ENCODE measurements at regions not wholly inside any gene's neighbourhood (a gene's known extent, or its start where the extent isn't known, plus 50 kb on each side); places are given as distances from the start of the nearest gene placed in this dataset.

DNA sequence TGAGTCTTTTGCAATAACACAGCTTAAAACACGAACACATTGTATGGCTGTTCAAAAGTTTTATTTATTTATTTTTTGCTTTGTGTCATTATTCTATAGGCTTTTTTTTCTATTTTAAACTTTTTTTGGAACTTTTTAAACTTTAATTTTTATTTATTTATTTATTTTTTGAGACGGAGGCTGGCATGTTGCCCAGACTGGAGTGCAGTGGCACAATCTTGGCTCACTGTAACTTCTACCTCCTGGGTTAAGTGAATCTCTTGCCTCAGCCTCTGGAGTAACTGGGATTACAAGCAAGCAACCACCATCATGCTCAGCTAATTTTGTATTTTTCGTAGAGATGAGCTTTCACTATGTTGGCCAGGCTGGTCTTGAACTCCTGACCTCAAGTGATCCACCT, 88.3 kb upstream of the GADD45A start:
- H3K4me1 ChIP-seq (replicated peaks; ENCODE audit: insufficient read depth): no peaks in the 10 kb centered on the region
- H3K79me2 ChIP-seq (ENCODE audit: low read depth): no peaks in the 10 kb centered on the region
- CTCF ChIA-PET: no interaction called here
- intact Hi-C loops (cut with micrococcal nuclease; ENCODE audit: unreplicated experiment): no loop called here
- no peak for TF ChIP-seq EZH2 (IDR thresholded peaks at IDR 0.05; ENCODE audit: low read depth)
- TF ChIP-seq, protein P1, sequence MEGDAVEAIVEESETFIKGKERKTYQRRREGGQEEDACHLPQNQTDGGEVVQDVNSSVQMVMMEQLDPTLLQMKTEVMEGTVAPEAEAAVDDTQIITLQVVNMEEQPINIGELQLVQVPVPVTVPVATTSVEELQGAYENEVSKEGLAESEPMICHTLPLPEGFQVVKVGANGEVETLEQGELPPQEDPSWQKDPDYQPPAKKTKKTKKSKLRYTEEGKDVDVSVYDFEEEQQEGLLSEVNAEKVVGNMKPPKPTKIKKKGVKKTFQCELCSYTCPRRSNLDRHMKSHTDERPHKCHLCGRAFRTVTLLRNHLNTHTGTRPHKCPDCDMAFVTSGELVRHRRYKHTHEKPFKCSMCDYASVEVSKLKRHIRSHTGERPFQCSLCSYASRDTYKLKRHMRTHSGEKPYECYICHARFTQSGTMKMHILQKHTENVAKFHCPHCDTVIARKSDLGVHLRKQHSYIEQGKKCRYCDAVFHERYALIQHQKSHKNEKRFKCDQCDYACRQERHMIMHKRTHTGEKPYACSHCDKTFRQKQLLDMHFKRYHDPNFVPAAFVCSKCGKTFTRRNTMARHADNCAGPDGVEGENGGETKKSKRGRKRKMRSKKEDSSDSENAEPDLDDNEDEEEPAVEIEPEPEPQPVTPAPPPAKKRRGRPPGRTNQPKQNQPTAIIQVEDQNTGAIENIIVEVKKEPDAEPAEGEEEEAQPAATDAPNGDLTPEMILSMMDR (conservative IDR thresholded peaks at IDR 0.05): no peak
- DNase-seq: no peak
- no peaks in the 10 kb centered on the region for H4K20me1 ChIP-seq (ENCODE audit: insufficient read depth)
- H3K4me3 ChIP-seq: no peak overlapping the region
- no peaks in the 10 kb centered on the region for H3K36me3 ChIP-seq (ENCODE audit: low read depth)
- H3K27ac ChIP-seq: no peak overlapping the region
- no peak overlapping the region for H2AFZ ChIP-seq
- BruUV-seq (replicated peaks): no TSS peak
- POLR2A ChIA-PET (ENCODE audit: unreplicated experiment): no interaction called here
- H3K4me2 ChIP-seq: no peak overlapping the region
- no peaks in the 10 kb centered on the region for H3K9me2 ChIP-seq (ENCODE audit: insufficient read depth)
- no peaks in the 10 kb centered on the region for H3F3A ChIP-seq (ENCODE audit: insufficient read depth, low read depth)
- H3K9me3 ChIP-seq (ENCODE audit: insufficient read depth, low read depth): no peaks in the 10 kb centered on the region
- H3K27me3 ChIP-seq (ENCODE audit: insufficient read depth, low read depth): no peaks in the 10 kb centered on the region

DNA sequence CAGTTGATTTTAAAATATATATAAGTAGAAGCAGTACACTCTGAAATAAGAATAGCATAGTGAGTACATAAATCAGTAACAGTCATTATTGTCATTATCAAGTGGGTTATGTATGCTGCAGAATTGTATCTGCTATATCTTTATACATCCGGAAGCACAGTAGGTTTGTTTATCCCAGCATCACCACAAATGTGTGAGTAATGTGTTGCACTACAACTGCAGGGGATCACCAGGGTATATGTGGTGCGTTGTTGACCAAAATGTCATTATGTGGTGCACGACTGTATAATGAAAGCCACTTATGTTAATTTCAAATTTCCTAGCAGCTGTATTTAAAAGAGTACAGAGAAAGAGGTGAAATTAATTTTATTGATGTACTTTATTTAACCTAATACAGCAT, 87.7 kb upstream of the GADD45A start:
- H3F3A ChIP-seq (ENCODE audit: insufficient read depth, low read depth): no peaks in the 10 kb centered on the region
- H3K9me3 ChIP-seq (ENCODE audit: insufficient read depth, low read depth): no peaks in the 10 kb centered on the region
- H3K36me3 ChIP-seq (ENCODE audit: low read depth): no peaks in the 10 kb centered on the region
- H3K4me2 ChIP-seq: no peak overlapping the region
- no peak for DNase-seq
- no peaks in the 10 kb centered on the region for H3K4me1 ChIP-seq (replicated peaks; ENCODE audit: insufficient read depth)
- H4K20me1 ChIP-seq (ENCODE audit: insufficient read depth): no peaks in the 10 kb centered on the region
- ChIA-PET POLR2A (ENCODE audit: unreplicated experiment) (interaction anchor here (0.7 kb wide), 1 partner anchor 1029 kb away, joined by 5 read pairs; no protein-coding TSS in a partner anchor), CTCF (no interaction called here)
- BruUV-seq (replicated peaks): no TSS peak
- no peaks in the 10 kb centered on the region for H3K79me2 ChIP-seq (ENCODE audit: low read depth)
- H3K4me3 ChIP-seq: no peak overlapping the region
- TF ChIP-seq, protein P1 (conservative IDR thresholded peaks at IDR 0.05): no peak
- TF ChIP-seq EZH2 (IDR thresholded peaks at IDR 0.05; ENCODE audit: low read depth): no peak
- H3K9me2 ChIP-seq (ENCODE audit: insufficient read depth): no peaks in the 10 kb centered on the region
- no peak overlapping the region for H3K27ac ChIP-seq
- no peaks in the 10 kb centered on the region for H3K27me3 ChIP-seq (ENCODE audit: insufficient read depth, low read depth)
- no peak overlapping the region for H2AFZ ChIP-seq
- intact Hi-C loops (cut with micrococcal nuclease; ENCODE audit: unreplicated experiment): no loop called here

DNA sequence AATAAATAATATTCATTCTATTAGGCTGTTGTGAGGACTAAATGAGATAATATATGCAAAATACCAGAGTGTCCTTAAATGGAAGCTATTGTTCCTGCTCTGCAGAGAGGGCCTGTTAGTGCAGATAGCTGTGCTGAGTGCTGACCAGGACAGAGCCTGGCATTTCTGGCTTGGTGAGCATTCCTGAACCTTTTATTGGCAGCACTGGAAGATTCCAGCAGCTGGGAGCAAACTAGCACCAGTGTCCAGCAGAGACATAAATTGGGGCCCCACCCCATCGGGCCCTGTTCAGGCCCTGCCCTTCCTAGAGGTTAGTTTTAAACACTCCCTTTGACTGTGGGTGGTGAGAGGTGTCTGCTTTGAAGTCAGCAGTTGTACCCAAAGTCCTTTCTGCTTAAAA, 85.9 kb upstream of the GADD45A start:
- TF ChIP-seq EZH2 (IDR thresholded peaks at IDR 0.05; ENCODE audit: low read depth): no peak
- TF ChIP-seq, protein P1 (conservative IDR thresholded peaks at IDR 0.05): no peak
- H3K79me2 ChIP-seq (ENCODE audit: low read depth): no peaks in the 10 kb centered on the region
- H3K4me2 ChIP-seq: no peak overlapping the region
- no peak overlapping the region for H3K27ac ChIP-seq
- H3K9me2 ChIP-seq (ENCODE audit: insufficient read depth): no peaks in the 10 kb centered on the region
- no peak overlapping the region for H3K4me3 ChIP-seq
- no peak overlapping the region for H2AFZ ChIP-seq
- intact Hi-C loops (cut with micrococcal nuclease; ENCODE audit: unreplicated experiment): no loop called here
- no peaks in the 10 kb centered on the region for H3F3A ChIP-seq (ENCODE audit: insufficient read depth, low read depth)
- no TSS peak for BruUV-seq (replicated peaks)
- no peaks in the 10 kb centered on the region for H3K27me3 ChIP-seq (ENCODE audit: insufficient read depth, low read depth)
- POLR2A ChIA-PET (ENCODE audit: unreplicated experiment): interaction anchor here (0.5 to 0.6 kb wide), 2 partner anchors 80 to 1304 kb away, joined by 3 read pairs; no protein-coding TSS in a partner anchor
- DNase-seq: peak in 1 of 2 experiments; percentile 15
- H4K20me1 ChIP-seq (ENCODE audit: insufficient read depth): no peaks in the 10 kb centered on the region
- H3K36me3 ChIP-seq (ENCODE audit: low read depth): no peaks in the 10 kb centered on the region
- H3K9me3 ChIP-seq (ENCODE audit: insufficient read depth, low read depth): no peaks in the 10 kb centered on the region
- CTCF ChIA-PET: no interaction called here
- no peaks in the 10 kb centered on the region for H3K4me1 ChIP-seq (replicated peaks; ENCODE audit: insufficient read depth)

All from PC-9 (cell line).